Caco-2 (cell line): ENCODE measurements at regions not wholly inside any gene's neighbourhood (a gene's known extent, or its start where the extent isn't known, plus 50 kb on each side); places are given as distances from the start of the nearest gene placed in this dataset.

Source experiments
- BruUV-seq: library from RNA; stranded (reverse); fragments of 400-500 nt; replicated peaks from 2 replicates; lab custom pipeline; 2021; lab: Mats Ljungman, UMichigan
- CTCF ChIA-PET: fragments of 300-600 bp; sonication (Branson Sonifier 250); formaldehyde crosslinking; loops from one replicate; lab custom pipeline; 2022; ENCODE audit warnings: antibody characterized with exemption; lab: Charles Lee
- POLR2A ChIA-PET: fragments of 300-600 bp; sonication (Branson Sonifier 250); formaldehyde crosslinking; loops from one replicate; lab custom pipeline; 2022; ENCODE audit warnings: antibody characterized with exemption; lab: Charles Lee
- DNase-seq, 2 experiments: peaks; one replicate each; pipeline versions ENCODE4 v3.0.0 to v3.0.0-alpha.2; 2020 to 2022
- H3K27me3 ChIP-seq: replicated peaks from 2 replicates; pipeline ENCODE4 v1.6.0; 2011; ENCODE audit warnings: low read length; ENCODE audit not compliant: control insufficient read depth, insufficient read depth
- H3K36me3 ChIP-seq: 2 replicates; pipeline ENCODE4 v1.5.1; 2011; ENCODE audit warnings: low read length; ENCODE audit not compliant: control insufficient read depth, insufficient read depth
- H3K4me1 ChIP-seq: fragments of 250-450 bp; sonication (Bioruptor Pico); 2 replicates; pipeline ENCODE4 v1.5.1; 2020; ENCODE audit warnings: mild to moderate bottlenecking
- H3K4me3 ChIP-seq: 2 replicates; pipeline ENCODE4 v1.5.1; 2011; ENCODE audit warnings: low read depth, mild to moderate bottlenecking, control low read depth, low read length
- H3K9me3 ChIP-seq: fragments of 250-450 bp; sonication (Bioruptor Pico); 2 replicates; pipeline ENCODE4 v1.5.1; 2020; ENCODE audit warnings: mild to moderate bottlenecking, moderate library complexity
- H3K27ac Mint-ChIP-seq: one replicate; pipeline ENCODE4 v1.8.0; 2022; ENCODE audit warnings: mixed read lengths; ENCODE audit not compliant: unreplicated experiment
- H3K27me3 Mint-ChIP-seq: one replicate; pipeline ENCODE4 v1.8.0; 2022; ENCODE audit warnings: mixed read lengths; ENCODE audit not compliant: insufficient read depth, unreplicated experiment
- H3K36me3 Mint-ChIP-seq: one replicate; pipeline ENCODE4 v1.8.0; 2022; ENCODE audit warnings: mild to moderate bottlenecking, mixed read lengths; ENCODE audit not compliant: insufficient read depth, unreplicated experiment
- H3K4me1 Mint-ChIP-seq: one replicate; pipeline ENCODE4 v1.8.0; 2022; ENCODE audit warnings: low read depth, mixed read lengths; ENCODE audit not compliant: unreplicated experiment
- H3K4me3 Mint-ChIP-seq: one replicate; pipeline ENCODE4 v1.8.0; 2022; ENCODE audit warnings: mild to moderate bottlenecking, moderate library complexity, mixed read lengths; ENCODE audit not compliant: unreplicated experiment
- H3K9me3 Mint-ChIP-seq: one replicate; pipeline ENCODE4 v1.8.0; 2022; ENCODE audit warnings: mixed read lengths; ENCODE audit not compliant: unreplicated experiment
- CTCF ChIP-seq, 2 experiments: fragments of 200-600 bp in 1 of 2; IDR thresholded peaks; 1 replicate in 1 of 2; 2 replicates in 1 of 2; pipeline versions ENCODE4 v1.5.1 to v1.8.0; 2011 to 2022; ENCODE audit warnings: antibody characterized with exemption in 1 of 2, control low read depth in 1 of 2, inconsistent platforms in 1 of 2, low read depth in 1 of 2, low read length in 1 of 2, mild to moderate bottlenecking in 1 of 2, moderate library complexity in 1 of 2; ENCODE audit not compliant: insufficient read depth in 1 of 2, severe bottlenecking in 1 of 2, unreplicated experiment in 1 of 2
- intact Hi-C: fragments of 100-400 bp; cut with micrococcal nuclease; formaldehyde crosslinking; loops from one replicate; pipeline ENCODE4 v1.10.0; 2022; ENCODE audit not compliant: unreplicated experiment

GRCh38 chr7:91674470-91674869 is 206.0 kb downstream of the MTERF1 start:
- Mint-ChIP-seq H3K36me3 (no peaks in the 10 kb centered on the region), H3K9me3 (peaks cover 7% of the 10 kb centered on the region), H3K27me3 (no peaks in the 10 kb centered on the region), H3K4me3 (no peak overlapping the region), H3K27ac (no peak overlapping the region), H3K4me1 (no peaks in the 10 kb centered on the region)
- ChIA-PET CTCF (no interaction called here), POLR2A (no interaction called here)
- Histone ChIP-seq H3K4me1 (no peaks in the 10 kb centered on the region), H3K9me3 (no peaks in the 10 kb centered on the region), H3K27me3 (no peaks in the 10 kb centered on the region), H3K4me3 (no peak overlapping the region), H3K36me3 (no peaks in the 10 kb centered on the region)
- BruUV-seq = no TSS peak
- DNase-seq = no peak
- TF ChIP-seq CTCF (IDR thresholded peaks at IDR 0.05; ENCODE audit: insufficient read depth in 1 of 2, low read depth in 1 of 2, low read length in 1 of 2, severe bottlenecking in 1 of 2, unreplicated experiment in 1 of 2) = no peak
- intact Hi-C loops = no loop called here

GRCh38 chr7:91681718-91682117 is 198.8 kb downstream of the MTERF1 start:
- Mint-ChIP-seq H3K4me3 (no peak overlapping the region), H3K9me3 (peaks cover 33% of the 10 kb centered on the region), H3K27me3 (no peaks in the 10 kb centered on the region), H3K27ac (no peak overlapping the region), H3K36me3 (no peaks in the 10 kb centered on the region), H3K4me1 (no peaks in the 10 kb centered on the region)
- no peak for DNase-seq
- ChIA-PET POLR2A (no interaction called here), CTCF (no interaction called here)
- BruUV-seq = no TSS peak
- TF ChIP-seq CTCF (IDR thresholded peaks at IDR 0.05; ENCODE audit: insufficient read depth in 1 of 2, low read depth in 1 of 2, low read length in 1 of 2, severe bottlenecking in 1 of 2, unreplicated experiment in 1 of 2) = no peak
- intact Hi-C loops = no loop called here
- no peaks in the 10 kb centered on the region for H3K27me3 ChIP-seq
- H3K4me1 ChIP-seq = no peaks in the 10 kb centered on the region
- no peaks in the 10 kb centered on the region for H3K36me3 ChIP-seq
- H3K4me3 ChIP-seq = no peak overlapping the region
- peaks cover 11% of the 10 kb centered on the region for H3K9me3 ChIP-seq

DNA sequence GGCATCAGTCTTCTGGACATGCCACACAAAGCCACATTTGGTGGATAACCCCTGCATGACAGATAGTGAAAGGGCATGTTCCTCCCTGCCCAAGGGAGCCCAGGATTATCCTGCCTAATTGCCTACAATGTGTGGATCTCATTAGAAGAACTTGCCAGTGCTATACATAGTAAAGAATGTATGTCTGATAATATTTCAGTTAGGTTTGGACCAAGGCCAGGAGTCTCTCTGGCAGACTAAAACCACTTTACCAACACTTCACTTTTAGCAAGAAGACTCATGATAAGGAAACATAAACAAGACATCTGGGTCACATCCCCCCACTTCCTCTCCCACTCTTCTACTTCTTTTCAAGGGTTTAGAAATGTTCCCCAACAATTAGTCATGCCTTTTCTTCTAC is 196.7 kb downstream of the MTERF1 start:
- peaks cover 4% of the 10 kb centered on the region for H3K27me3 Mint-ChIP-seq
- no peak overlapping the region for H3K4me3 ChIP-seq
- no peak for TF ChIP-seq CTCF (IDR thresholded peaks at IDR 0.05; ENCODE audit: insufficient read depth in 1 of 2, low read depth in 1 of 2, low read length in 1 of 2, severe bottlenecking in 1 of 2, unreplicated experiment in 1 of 2)
- no peaks in the 10 kb centered on the region for H3K36me3 ChIP-seq
- no peaks in the 10 kb centered on the region for H3K4me1 ChIP-seq
- DNase-seq = no peak
- H3K9me3 Mint-ChIP-seq = peaks cover 32% of the 10 kb centered on the region
- peaks cover 11% of the 10 kb centered on the region for H3K9me3 ChIP-seq
- no TSS peak for BruUV-seq
- no peak overlapping the region for H3K4me3 Mint-ChIP-seq
- CTCF ChIA-PET = no interaction called here
- H3K4me1 Mint-ChIP-seq = no peaks in the 10 kb centered on the region
- H3K27me3 ChIP-seq = no peaks in the 10 kb centered on the region
- no peaks in the 10 kb centered on the region for H3K36me3 Mint-ChIP-seq
- POLR2A ChIA-PET = no interaction called here
- no peak overlapping the region for H3K27ac Mint-ChIP-seq
- intact Hi-C loops = no loop called here
